NCI-H1417 treated with DMSO at 0.1 percent for 48 hours (cell line): ENCODE measurements at regions not wholly inside any gene's neighbourhood (a gene's known extent, or its start where the extent isn't known, plus 50 kb on each side); places are given as distances from the start of the nearest gene placed in this dataset.
"Not testable (repeated sequence)": the region's sequence is repeated elsewhere in the genome, so short reads cannot be mapped to it uniquely, and the experiment has no call there.

Experiments
- DNase-seq: peaks from one replicate; lab custom pipeline; 2025; lab: John Stamatoyannopoulos, UW

DNA sequence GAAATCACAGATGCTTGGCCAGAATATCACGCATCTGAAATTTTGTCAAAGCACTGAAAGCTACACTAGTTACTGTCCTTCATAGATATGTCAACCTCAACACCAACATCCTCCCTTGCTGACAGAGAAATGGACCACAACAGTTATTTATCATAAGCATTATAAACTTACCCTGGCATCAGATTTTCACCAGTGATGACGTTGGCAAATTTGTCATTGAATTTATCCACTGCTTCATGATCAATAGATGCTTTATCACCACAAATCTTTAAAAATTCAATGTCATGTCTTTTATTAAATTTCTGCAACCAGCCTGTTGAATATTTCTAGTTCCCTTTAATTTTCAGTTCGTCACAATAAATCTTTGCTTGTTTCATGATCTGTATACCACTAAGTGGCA is 205.7 kb downstream of the GJA1 start:
- DNase-seq = no peak

- no peak for DNase-seq
Observed at GRCh38 chr6:121645100-121645745, 209.8 kb downstream of the GJA1 start.

DNA sequence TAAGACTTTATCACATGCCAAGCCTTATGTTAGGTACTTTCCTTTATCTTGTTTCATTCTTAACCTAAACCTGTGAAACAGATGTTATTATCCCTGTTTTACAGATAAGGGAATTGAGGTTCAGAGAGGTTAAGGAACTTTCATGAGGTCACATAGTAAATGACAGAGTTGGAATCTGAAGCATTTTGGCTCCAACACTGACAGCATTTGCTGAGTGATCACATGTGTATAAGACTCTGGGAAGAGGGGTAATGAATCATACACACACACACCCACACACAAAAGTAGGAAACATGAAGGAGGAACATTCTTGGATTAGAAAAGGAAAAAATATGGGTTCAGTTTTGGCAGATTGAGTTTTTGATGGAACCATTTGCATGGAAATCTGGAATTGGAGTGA is 212.5 kb downstream of the GJA1 start:
- no peak for DNase-seq

DNA sequence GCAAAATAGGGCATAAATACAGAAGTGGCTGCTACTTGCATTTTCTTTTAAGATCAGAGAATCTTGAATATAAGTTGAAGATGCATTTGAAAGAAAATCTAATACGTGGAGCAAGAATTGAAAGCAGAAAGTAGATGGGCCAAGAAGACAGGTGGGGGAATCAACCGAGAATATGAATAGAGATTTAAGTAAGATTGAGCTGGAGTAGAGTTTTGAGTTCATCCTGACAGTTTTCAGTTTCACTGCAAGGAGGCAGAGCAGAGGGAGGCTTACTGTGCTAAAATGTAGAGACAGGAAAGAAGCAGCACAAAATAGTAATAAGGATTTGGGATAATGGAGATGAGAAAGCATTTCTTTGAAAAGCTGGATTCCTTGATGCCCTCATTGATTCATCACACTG is 214.5 kb downstream of the GJA1 start:
- no peak for DNase-seq

DNA sequence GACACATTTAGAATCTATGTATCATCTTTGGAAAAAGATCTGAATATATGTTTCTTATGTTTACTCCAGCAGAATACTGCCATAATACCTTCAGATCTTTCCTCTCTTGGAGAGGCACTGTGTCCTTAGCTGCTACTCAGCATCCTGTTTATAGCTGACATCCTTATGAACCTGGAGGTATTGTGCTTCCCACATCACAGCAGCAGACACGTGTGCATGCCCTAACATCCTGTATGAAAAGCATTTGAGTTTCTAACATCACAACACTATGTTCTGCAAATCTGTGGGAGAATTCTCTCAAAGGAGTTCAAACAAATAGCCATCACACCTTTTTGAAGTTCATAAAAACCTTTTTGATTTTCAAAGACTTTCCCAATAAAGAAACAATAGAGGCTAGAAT is 216.0 kb downstream of the GJA1 start:
- no peak for DNase-seq

DNA sequence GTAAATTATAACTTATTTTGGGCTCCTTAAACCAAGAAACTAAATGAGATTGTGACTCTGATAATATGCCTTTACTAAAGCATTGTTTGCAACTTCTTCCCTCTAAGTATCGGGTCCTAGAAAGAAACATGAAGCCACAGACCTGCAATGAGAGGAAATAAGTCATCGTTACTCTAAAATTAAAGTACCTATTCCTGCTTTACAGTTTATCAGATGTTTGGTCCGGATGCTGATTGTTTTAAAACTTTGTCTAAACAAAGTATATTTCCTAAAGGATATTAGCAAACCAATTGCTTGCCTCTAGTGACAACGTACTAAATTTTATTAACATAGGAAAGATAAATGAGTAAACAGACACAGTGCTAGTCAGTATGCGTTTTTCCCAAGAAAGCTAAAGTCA is 216.8 kb downstream of the GJA1 start:
- DNase-seq = no peak

- DNase-seq = no peak
Observed at GRCh38 chr6:121652726-121653623, 217.5 kb downstream of the GJA1 start.

DNA sequence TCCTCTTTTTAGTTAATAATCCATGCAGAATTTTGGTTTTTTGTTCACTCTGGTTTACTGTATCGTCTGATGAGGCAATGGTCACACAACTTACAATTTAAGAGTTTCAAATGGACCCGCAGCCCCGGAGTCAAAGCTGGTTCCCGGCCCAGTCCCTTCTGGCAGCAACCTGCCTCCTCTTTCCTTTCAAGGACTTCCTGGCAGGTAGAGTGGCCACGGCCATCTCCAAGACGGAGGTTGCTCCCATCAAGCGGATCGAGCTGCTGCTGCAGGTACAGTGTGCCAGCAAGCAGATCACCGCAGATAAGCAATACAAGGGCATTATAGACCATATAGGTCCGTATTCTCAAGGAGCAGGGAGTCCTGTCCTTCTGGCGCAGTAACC is 218.2 kb downstream of the GJA1 start:
- DNase-seq = no peak

- no peak for DNase-seq
Observed at GRCh38 chr6:121657972-121658371, 222.5 kb downstream of the GJA1 start.

DNA sequence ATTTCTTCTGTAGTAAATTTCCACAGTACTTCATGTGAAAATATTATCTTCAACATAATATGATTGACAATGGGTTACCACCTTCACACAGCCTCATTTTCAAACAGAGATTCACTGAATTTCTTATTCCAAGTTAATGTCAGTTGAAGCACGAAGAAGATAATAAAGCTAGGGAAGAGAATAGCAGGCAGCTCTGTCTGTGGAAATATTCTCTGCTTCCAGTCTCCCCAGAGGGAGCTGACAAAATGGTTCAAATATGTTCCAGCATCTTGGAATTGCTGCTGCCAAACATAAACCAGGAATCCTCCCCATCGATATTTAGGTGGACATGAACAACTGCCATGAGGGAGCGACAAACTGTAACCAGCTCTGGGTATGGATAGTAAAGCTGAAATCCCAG is 224.8 kb downstream of the GJA1 start:
- DNase-seq = no peak

DNA sequence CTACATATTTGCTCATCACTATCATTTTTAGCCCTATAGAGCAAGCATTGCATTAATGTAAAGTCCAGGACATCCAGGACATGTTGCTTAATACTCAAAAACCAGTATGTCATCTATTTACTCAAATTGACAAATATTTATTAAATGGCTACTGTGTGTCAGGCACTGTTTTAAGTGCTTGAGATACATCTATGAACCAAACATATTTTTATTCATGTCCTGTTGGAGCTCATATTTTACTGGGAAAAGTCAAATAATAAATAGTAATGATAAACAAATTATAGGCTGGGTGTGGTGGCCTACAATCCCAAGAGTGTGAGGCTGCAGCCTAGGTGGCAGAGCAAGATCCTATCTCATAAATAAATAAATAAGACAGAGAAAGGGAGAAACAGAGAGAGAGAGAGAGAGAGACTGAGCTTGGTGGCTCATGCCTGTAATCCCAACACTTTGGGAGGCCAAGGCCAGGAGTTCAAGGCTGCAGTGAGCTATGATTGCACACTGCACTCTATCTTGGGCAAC is 227.9 kb downstream of the GJA1 start:
- no peak for DNase-seq

GRCh38 chr6:121664158-121664557 is 228.7 kb downstream of the GJA1 start:
- DNase-seq = no peak

DNA sequence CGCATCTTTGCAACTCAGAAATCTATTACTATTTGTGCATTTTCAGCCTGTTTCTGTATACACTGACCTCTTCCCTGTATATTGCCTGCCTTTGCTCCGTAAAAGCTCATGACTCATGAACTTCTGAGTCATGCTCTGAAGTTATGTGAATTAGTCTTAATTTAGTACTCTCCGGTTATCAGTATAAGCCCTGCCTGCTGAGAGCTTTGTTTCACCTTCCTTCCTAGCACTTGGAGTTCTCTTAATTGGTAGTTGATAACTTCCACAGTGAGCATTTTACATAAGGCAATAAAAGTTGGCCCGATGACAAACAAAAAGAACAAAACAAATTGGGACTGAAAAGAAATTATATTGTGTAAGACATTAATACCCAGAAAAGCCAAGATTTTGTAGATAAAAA is 231.4 kb downstream of the GJA1 start:
- DNase-seq = no peak

- no peak for DNase-seq
Observed at GRCh38 chr6:121668259-121668658, 232.8 kb downstream of the GJA1 start.

DNA sequence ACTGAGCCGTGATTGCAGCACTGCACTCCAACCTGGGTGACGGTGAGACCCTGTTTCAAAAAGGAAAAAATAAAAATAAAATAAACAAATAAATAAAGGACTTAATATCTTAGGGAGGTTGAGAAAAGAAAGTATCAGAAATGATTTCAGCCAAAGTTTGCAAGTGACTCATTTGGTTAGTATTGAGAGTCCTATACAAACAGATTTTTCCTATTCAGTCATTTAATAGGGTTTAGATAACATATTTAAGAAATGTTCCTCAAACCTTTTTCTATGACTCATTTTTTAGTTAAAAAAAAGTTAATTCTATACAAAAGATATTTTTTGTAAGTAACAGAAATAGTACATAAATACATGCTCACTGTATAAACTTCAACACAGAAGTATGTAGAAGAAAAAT is 235.1 kb downstream of the GJA1 start:
- no peak for DNase-seq

GRCh38 chr6:121677571-121677970 is 242.1 kb downstream of the GJA1 start:
- no peak for DNase-seq

- no peak for DNase-seq
Observed at GRCh38 chr6:121678245-121678644, 242.8 kb downstream of the GJA1 start.

GRCh38 chr6:121680058-121680457 is 244.6 kb downstream of the GJA1 start:
- DNase-seq = no peak

GRCh38 chr6:121682666-121683065 is 247.2 kb downstream of the GJA1 start:
- DNase-seq = no peak

GRCh38 chr6:121685806-121686205 is 250.4 kb downstream of the GJA1 start:
- DNase-seq = not testable (repeated sequence)

GRCh38 chr6:121686611-121687023 is 251.2 kb downstream of the GJA1 start:
- DNase-seq = no peak

GRCh38 chr6:121688974-121689373 is 253.5 kb downstream of the GJA1 start:
- no peak for DNase-seq

DNA sequence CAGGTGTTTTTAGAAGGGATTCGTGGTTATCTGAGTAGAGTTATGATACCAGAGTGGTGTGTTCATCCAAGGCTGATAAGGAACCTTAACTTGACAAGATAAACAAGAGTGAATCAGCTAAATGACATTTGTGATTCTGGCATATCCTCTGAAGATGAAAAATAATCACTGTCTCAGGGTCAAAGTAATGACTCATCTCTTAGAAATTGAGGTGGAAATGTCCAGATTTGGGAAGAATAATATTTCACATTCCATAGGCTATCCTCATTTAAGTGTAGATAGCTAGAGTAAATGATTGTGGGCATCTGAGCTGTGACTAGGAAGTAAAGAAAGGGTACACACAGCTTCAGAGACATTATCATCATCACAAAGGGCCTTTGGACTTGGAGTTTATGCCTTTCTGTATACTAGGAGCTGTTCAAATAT is 255.7 kb downstream of the GJA1 start:
- DNase-seq = no peak
